ENCODE measurements at regions not wholly inside any gene's neighbourhood (a gene's known extent, or its start where the extent isn't known, plus 50 kb on each side); places are given as distances from the start of the nearest gene placed in this dataset.

DNA sequence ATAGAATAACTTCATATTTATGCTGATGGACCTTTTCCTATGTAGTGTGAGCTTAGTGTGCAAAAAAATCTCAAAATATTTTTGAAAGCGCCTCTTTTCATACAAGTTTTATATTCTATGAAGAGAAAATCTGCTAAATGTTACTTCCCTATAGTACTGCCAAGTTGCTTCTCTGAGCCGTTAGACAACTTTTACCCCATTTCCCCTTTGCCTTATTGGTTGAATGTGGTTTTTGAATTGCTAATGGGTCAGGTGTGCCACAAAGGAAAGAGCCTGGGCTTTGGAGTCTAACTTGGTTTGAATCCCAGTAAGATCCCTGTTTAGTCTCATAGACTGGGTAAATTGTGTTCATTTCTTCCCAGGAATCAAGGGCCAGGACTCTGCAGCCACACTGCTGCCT lies 261.5 kb downstream of the SNX10 start:
- DNase-seq (ENCODE audit: low spot score): no peak

DNA sequence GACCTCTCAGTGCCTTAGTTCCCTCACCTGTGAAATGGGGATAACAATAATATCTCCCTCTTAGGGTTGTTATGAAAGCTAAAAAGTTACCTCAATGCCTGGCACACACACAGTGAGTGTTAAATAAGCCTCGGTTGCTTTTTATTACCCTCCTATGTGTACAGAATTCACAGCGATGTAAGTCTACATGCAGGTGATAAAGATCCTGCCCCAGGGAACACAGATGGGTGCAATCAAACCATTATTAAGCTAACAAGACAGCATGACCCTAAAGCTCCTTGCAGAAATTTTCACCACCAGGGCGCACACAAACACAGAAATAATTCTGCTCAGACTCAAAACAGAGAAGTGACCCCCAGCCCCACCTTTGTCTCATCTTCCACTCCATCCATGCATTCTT lies 261.9 kb downstream of the SNX10 start:
- DNase-seq (ENCODE audit: low spot score): no peak

DNA sequence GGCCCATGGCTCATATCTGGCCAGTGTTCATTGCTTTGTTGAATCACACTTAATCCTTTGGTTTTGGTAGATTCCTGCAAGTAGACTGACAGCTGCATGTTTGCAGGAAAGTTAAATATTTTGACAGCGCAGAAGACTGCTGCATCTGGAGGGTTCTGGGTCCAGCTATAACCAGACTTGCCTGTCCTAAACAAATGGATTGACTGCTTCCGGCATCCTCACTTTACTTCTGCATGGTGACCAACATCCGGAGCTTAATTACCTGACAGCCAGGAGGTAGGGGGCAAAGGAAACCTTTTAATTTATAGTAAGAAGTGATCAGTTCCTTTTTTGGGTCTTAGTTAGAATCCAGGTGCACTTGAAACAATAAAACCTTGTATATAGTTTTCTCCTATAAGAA lies 263.3 kb downstream of the SNX10 start:
- DNase-seq (ENCODE audit: low spot score): no peak

DNA sequence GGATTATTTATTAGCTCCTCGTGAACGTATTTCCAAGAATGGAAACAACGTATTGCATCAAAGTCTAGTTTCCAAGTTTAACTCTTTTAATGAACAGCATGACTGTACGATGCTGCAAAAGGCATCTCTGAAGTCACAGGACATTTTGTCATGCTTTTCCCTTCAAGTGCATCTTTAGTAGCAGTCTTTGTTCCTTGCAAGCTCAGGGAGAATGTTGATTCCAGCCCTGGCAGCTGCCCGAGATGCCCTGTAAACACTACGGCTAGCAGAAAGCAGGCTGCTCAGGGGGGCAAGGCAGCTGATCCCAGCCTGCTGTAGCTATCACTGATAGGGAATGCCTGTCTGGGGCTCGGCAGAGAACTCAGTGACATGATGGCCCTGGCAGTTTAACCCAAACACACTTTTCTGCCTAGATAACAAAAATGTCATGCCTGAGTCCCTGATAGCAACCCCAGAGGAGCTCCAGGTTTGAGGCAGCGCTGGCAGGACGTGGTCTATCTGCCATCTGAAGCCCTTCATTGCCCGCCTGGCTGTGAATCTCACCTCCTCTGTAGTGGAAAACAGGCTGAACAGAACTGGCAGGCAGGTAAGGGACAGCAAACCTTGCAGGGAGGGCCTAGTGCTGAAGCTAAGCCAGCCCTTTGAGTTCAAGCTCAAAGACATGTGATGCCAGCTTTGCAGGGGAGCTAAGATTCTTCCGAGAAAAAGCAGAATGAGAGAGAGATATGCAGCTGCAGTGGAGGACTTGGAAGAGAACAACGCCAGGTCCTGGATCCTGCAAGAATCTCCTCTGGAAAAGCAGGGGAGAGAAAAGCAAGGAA lies 264.6 kb downstream of the SNX10 start:
- DNase-seq (ENCODE audit: low spot score): no peak

DNA sequence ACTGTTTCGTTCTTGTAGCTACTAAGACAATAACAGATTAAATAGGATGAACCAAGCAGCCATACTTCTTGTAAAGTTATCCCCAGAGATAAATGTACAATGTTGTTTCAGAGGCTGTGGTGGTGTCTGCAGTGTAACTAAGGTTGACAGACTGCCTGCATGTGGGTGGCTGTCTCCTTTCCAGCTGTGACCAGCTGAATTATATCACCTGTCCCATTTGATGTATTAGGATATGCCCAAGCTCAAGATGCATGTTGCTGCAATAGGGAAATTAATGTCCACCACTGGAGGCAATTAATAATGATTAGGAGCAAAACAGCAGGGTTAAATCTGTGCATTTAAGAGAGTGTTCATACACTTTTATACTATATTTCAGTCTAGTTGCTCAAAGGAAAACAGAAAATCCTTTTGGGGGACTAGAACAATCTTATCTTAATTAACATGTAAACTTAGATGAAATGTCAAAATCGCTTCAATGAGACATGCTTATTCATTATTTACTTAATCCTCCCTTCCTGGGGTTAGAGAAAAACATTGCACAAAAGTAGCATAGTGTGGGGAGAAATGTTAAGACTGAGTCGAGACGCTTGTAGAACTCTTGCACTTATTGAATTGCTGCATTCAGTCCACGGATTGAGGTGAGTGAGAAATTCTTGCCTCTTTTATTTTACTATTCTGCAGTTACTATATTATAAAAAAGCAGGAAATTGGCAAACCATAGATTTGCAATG lies 269.0 kb downstream of the SNX10 start:
- no peak for DNase-seq (ENCODE audit: low spot score)

DNA sequence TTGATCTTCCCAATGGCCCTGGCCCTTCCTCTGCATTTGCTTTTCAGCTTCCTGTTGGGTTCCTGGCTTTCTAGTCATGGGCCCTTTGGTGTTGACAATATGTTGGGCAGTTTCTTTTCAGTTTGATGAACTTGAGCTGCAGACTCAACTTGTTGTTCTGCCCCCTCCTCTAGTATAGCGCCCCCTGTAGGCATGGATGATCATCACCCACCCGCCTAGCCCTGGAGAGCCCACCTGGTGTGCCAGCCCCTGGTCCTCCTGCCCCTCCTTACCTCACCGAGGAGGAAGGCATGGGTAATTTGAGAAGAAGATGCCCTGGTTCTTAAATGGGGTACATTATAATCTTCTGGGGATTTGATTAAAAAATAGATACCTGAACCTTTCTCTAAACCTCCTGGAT lies 271.2 kb downstream of the SNX10 start:
- DNase-seq (ENCODE audit: low spot score): no peak

DNA sequence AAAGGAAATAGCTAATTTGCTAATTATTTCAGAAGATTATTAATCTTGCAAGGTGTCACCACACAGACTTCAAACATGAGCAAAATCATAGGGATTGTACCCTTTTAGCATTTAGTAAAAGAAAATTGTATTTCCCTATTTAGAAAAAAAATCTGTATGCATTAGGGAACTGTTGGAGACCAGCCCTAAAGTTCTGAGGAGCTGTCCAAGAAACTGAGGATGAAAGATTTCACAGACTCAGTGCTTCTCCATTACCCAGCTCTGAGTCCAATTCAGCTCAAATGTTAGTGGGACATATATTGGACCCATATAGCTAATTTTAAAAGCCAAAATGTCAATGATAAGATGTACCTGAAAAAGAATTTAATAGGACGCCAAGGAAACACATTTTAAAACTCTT lies 271.7 kb downstream of the SNX10 start:
- no peak for DNase-seq (ENCODE audit: low spot score)

DNA sequence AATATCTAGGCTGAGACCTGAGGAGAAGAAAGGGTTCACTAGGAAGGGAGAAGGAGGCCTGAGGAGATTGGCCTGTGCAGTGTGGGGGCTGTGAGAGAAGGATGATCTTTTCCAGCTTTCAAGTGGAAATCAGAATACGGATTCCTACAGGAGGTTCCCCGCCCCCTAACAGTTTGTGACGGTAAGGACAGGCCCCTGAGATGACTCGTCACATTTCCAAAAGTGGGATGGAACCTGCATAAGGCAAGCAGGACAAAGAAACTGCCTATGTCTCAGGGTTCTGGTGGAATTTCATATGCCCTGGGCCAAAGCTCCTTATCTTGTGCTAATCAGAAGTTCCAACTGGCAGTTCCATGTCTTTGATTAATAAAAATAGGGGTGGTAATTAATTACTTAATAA lies 275.6 kb downstream of the SNX10 start:
- DNase-seq (ENCODE audit: low spot score): no peak

DNA sequence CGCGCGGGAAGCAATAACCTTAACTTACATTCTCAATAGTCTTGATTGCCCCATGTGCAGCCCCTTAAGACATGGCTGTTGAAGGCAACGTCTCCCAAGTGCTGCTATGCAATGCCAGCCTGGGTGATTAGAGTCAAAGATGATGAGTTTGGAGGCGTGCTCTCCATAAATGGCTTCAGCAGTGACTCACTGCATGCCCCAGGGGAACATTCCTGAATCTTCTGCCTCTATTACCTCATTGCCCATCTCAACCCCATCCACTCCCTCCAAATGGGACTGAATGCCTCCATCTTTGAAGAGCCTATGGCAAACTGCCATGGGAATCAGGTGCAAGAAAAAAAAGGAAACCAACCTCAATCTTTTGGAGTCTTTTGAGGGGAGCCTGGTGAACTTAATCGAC lies 282.8 kb downstream of the SNX10 start:
- DNase-seq (ENCODE audit: low spot score): no peak

DNA sequence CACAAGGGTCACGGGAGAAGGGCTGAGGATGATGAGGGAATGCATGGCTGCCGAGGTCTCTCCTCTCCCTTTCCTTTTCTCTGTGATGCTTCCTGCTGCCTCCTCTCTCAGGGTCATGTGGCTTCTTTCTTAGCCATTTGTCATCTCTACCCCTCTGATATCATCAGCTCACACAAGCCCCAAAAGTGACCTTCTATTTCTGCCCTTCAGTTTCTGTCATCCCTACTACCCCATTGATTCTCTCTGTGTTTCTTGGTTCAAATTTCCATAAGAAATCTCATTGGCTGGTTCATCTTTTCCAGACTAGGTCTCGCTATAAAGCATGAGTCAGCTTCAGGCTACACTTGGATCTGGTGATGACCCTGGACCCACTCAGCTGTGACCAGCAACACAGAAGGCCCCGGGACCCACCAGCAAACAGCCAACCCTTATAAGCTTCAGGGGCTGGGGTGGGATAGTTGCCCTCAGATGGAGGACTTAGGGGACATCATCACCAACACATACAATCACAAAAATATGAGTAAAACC lies 284.3 kb downstream of the SKAP2 start:
- DNase-seq (ENCODE audit: low spot score): peak; percentile 14

DNA sequence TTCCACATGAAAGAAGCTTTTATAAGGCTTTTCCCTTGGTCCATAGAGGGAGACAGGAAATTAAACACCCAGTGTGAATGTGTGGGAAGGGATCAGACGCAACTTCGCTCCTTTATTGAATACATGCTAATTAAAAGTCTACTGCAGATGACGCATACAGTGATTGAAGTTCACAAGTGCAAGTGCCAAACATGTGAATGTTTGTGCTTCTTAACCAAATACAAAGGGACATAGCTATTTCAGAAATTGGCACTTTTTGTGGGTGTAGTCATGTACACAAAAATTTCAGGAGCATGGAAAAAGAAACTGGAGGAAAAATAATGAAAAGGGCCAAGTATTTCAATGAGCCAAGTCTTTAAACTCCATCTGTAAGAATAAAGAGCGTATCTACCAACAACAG lies 283.7 kb downstream of the SKAP2 start:
- no peak for DNase-seq (ENCODE audit: low spot score)

DNA sequence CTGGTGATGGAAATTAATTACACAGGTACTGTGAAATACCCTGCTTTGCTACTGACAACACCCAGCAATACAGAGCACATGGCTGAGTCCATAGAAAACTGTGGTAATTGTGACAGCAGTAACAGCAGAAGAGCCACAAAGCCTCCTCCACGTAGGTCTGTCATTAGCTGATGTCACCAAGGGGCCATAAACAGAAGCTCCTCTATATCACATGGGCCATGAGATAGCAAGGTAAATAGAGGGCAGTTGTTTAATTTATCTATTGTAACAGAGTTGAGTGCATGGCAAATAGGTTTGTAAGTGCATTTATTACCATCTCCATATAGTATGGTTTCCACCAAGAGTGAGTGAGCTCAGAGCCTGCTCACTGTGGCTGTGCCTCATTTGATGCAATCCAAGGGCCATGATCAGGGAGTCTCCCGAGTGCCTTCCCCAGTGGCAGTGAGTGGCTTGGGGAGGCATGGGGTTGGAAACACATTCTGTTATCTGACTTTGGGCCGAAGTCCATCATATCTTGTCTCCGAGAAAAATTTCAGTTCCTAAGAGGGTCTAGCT lies 281.2 kb downstream of the SKAP2 start:
- DNase-seq (ENCODE audit: low spot score): no peak

DNA sequence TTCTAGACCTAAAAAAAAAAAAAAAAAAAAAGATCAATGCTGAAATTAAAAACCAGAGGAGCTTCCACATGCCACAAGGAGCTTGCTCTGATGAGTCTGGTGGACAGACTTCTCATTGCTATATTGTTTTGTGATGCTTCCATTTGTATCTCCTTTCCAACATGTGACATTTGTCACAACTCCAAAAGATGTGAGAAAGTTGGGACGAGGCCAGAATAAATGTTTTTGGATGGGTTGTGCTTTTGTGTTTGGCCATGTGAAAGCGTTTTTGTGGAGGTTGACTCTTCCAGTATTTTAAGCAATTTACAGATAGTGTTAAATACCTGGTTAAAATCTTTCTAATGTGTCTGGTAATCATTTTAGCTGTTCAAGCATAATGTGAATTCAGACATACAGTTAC lies 280.1 kb downstream of the SKAP2 start:
- DNase-seq (ENCODE audit: low spot score): no peak

DNA sequence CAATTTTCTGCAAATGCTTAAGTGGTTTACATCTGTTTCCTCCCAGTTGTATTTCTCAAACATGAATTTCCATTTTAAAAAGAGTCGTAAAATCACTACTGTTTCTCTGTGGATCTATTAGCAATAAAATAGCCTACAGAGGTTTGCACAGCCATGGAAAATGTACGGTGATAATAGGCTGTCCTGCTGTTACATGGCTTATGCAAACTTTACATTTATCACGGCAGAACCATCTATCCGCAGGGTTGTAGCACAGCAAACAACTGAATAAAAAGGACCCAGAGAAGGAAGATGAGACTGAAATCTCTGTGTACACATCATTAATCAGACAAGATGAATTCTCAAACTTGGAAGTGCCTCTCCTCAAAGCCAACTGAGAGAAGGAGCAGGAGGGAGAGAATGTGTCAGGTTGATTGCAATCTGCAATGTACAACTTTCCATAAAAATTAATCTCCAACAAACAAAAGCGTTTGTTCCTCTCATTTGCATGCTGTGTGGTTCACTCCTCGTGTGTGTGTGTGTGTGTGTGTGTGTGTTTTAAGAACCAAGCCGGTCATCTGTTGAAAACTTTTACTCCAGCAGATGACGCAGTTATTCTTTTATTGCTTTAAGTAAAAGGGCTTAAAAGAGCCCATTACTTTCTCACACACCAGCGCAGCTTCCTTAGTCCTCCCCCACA lies 279.3 kb downstream of the SKAP2 start:
- no peak for DNase-seq (ENCODE audit: low spot score)

DNA sequence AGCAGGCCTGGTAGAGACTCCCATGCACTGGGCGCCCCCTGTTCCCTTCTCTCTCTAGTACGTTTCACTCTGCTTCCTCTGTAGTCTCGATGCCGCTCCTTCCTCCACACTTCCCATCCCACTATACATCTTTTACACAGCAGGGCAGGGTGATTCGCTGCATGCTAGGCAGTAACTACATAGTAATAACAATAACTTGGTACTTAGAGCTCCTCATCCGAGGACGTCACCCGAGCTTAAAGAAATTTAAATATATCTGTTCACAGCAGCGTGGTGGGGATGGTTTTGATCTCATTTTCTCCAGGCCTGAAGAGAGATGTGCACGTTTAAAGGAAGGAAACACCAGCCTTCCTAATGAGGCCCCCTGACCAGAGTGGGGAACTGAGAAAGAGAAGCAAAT lies 276.9 kb downstream of the SKAP2 start:
- DNase-seq (ENCODE audit: low spot score): no peak

DNA sequence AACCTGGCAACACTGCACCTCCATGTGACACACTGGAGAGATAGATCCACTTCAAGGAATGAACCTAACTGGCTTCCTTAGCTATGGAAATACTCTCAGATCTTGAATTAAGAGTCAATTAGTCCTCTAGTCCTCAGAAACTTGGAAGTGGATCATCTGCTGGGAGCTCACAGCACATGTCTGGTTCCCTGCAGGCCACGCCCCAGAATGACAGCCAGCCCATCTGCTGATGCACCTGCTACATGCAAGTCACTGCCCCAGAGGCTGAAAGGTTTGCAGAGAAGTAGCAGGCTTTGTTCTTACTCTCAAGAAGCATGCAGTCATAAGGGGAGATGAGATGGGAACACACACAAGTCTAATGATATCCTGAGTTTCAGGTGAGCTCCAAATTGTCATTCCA lies 275.9 kb downstream of the SKAP2 start:
- DNase-seq (ENCODE audit: low spot score): peak; percentile 27

DNA sequence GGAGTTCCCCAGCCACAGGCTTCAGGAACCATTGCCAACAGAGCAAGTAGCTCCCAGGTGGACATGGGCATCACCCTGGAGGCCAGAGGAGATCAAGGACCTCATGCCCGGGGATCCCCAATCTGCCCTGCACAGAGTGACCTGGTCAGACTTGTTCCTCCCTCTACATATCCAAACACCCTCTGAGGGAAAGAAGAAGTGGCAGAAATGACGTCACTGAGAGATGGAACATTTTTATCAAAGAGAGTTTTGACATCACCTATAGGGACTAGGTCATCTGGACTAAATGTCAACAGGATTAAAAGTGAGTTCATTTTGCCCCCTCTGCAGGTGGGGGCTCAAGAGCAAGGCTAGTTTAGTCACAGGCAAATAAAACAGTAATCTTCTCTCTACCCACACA lies 273.7 kb downstream of the SKAP2 start:
- DNase-seq (ENCODE audit: low spot score): no peak

DNA sequence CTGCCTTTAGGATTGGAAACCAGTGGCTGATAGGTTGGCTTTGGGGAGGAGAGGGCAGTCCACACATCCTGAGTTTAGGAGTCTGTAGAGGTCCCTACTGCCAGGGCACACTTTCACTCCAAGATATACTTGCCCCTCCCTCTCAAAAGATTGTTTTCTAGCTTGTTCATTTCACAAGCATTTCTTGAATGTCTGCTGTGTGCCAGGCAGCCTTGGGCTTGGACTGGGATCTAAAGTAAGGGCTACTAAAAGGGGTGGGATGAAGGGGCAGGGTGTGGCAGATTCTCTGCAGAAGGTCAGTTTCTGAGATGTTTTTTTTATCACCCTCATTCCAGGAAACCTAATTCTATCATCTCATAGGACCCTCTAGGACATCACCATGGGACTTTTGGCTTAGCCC lies 272.4 kb downstream of the SKAP2 start:
- DNase-seq (ENCODE audit: low spot score): no peak

DNA sequence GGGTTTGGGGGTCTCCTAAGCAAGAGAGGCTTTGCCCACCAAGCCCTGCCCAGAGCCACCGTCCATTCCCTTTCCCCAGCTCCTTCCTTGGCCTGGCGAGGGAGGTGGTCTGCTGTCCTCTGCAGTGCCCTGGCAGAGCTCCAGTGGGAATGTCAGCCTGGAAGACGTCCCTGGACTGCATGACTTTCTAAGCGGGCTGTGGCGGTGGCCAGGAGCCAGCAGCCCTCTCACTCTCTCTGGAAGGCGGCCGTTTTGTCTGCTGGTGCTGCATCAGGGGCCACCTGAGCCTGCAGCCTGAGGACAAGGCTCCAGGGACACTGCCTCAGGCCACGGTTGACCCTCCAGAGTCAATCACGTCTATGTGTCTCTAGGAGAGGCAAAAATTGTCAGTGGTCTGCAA lies 271.0 kb downstream of the SKAP2 start:
- peak; percentile 24 for DNase-seq (ENCODE audit: low spot score)

DNA sequence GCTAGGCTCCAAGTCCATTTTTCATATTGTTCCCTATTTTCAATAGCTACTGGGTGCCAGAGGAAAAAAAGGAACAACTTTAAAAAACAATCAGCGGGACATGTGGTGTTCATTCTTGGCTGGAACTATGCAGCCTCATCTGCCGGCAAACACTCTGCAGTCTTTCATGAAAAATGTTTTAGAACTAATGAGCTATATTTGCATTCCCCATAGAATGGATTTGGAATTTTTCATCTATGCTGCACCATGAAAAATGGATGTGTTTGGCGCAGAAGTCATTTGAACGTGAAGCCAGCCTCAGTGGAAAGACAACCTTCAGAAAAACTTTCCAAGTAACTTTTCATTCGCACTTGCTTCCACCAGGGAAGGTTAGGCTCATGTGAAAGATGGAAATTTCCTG lies 270.5 kb downstream of the SKAP2 start:
- no peak for DNase-seq (ENCODE audit: low spot score)

DNA sequence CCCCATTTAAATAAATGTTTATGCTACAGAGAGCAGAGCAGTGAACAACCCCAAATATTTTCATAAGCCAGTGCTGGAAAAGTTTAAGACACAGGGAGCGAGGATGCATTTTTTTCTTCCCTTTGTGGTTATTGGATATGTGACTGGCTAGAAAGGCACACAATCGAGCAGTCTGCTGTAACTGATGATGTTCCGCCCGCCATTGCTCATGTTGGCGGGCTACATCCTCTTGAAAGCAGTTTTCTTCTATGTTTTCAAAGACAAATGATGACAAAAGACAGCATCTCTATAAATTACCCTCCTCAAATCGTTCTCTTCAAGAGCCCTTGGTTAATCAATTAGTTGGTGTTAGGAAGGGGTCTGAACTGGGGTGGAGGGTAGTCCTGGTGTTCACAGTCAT lies 269.8 kb downstream of the SKAP2 start:
- DNase-seq (ENCODE audit: low spot score): no peak

DNA sequence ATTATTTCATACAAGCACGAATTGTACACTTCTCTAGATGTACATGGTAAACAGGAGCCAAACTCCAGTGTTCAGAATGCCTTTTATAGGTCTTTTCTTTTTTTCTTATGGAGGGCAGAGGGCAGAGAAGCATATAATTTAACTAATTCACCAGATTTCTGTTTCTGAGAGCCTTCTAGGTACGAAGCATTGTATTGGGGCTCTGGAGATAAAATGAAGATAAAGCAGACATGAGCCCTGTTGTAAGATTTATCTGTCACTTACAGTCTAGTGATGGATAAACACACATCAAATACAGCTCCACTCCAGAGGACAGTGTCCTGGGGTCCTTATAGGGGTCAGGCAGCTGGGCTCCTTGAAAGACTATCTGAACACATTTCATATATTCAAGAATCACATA lies 265.5 kb downstream of the SKAP2 start:
- peak; percentile 55 for DNase-seq (ENCODE audit: low spot score)

Measured in SK-N-DZ (cell line).